Ascending aorta (tissue), 2 donors: ENCODE measurements at regions not wholly inside any gene's neighbourhood (a gene's known extent, or its start where the extent isn't known, plus 50 kb on each side); places are given as distances from the start of the nearest gene placed in this dataset.
"Not testable (repeated sequence)": the region's sequence is repeated elsewhere in the genome, so short reads cannot be mapped to it uniquely, and the experiment has no call there.

Source experiments
- DNase-seq, 2 donors: peaks; one replicate each; pipeline ENCODE4 v3.0.0-alpha.2; 2019; ENCODE audit warnings: low spot score in 2 of 2
- H3K27ac ChIP-seq, 2 donors: fragments of 200-600 bp; sonication (generic); one replicate each; pipeline ENCODE4 v1.5.1; 2016 to 2017; ENCODE audit warnings: mild to moderate bottlenecking in 1 of 2
- H3K27me3 ChIP-seq: fragments of 200-600 bp; sonication (generic); one replicate; pipeline ENCODE4 v1.5.1; 2017
- H3K36me3 ChIP-seq, 2 donors: fragments of 200-600 bp; sonication (generic); one replicate each; pipeline ENCODE4 v1.5.1; 2016
- H3K4me1 ChIP-seq, 2 donors: fragments of 200-600 bp; sonication (generic); one replicate each; pipeline ENCODE4 v1.5.1; 2016 to 2017; ENCODE audit warnings: mild to moderate bottlenecking in 1 of 2
- H3K4me3 ChIP-seq, 2 donors: fragments of 200-600 bp; sonication (generic); one replicate each; pipeline ENCODE4 v1.5.1; 2016 to 2017; ENCODE audit warnings: mild to moderate bottlenecking in 1 of 2
- H3K9me3 ChIP-seq, 2 donors: fragments of 200-600 bp; sonication (generic); one replicate each; pipeline ENCODE4 v1.5.1; 2016
- CTCF ChIP-seq, 3 experiments: fragments of 200-600 bp in 2 of 3; fragments of 450-650 bp in 1 of 3; sonication (generic) in 2 of 3; IDR thresholded peaks; one replicate each; pipeline ENCODE4 v1.5.1; 2016 to 2019; ENCODE audit warnings: antibody characterized with exemption in 3 of 3, mild to moderate bottlenecking in 1 of 3, moderate library complexity in 1 of 3
- intact Hi-C: fragments of 100-400 bp; cut with DNase I; formaldehyde crosslinking; loops from one replicate; pipeline ENCODE4 v1.15.1; 2023

- peaks cover 0 to 3% of the 10 kb centered on the region in 2 donors for H3K4me1 ChIP-seq
- H3K9me3 ChIP-seq = no peaks in the 10 kb centered on the region
- no peak for TF ChIP-seq CTCF (IDR thresholded peaks at IDR 0.05)
- no peak overlapping the region for H3K4me3 ChIP-seq
- no peaks in the 10 kb centered on the region for H3K36me3 ChIP-seq
- no peaks in the 10 kb centered on the region for H3K27me3 ChIP-seq
- H3K27ac ChIP-seq = no peak overlapping the region
- intact Hi-C loops = no loop called here
- no peak for DNase-seq
These were observed 318.8 kb upstream of the PPARGC1A start for GRCh38 chr4:24208691-24209090.

- H3K4me1 ChIP-seq, H3K27ac ChIP-seq, H3K36me3 ChIP-seq, H3K27me3 ChIP-seq, H3K9me3 ChIP-seq, intact Hi-C loops, H3K4me3 ChIP-seq, DNase-seq: not testable (repeated sequence)
These were observed 314.9 kb upstream of the PPARGC1A start for GRCh38 chr4:24204708-24205107.

GRCh38 chr4:24203926-24204325 is 314.1 kb upstream of the PPARGC1A start:
- intact Hi-C loops = no loop called here
- TF ChIP-seq CTCF (IDR thresholded peaks at IDR 0.05) = no peak
- no peak for DNase-seq

GRCh38 chr4:24202579-24202978 is 312.7 kb upstream of the PPARGC1A start:
- no peak overlapping the region for H3K27ac ChIP-seq
- H3K27me3 ChIP-seq = no peaks in the 10 kb centered on the region
- intact Hi-C loops = no loop called here
- no peaks in the 10 kb centered on the region for H3K36me3 ChIP-seq
- H3K4me3 ChIP-seq = no peak overlapping the region
- DNase-seq = no peak
- TF ChIP-seq CTCF (IDR thresholded peaks at IDR 0.05) = no peak
- no peaks in the 10 kb centered on the region for H3K4me1 ChIP-seq
- H3K9me3 ChIP-seq = no peaks in the 10 kb centered on the region

More at GRCh38 chr4:24203926-24204325, 314.1 kb upstream of the PPARGC1A start:
- no peaks in the 10 kb centered on the region for H3K4me1 ChIP-seq
- no peak overlapping the region for H3K27ac ChIP-seq
- H3K36me3 ChIP-seq = no peaks in the 10 kb centered on the region
- H3K27me3 ChIP-seq = no peaks in the 10 kb centered on the region
- no peak overlapping the region for H3K4me3 ChIP-seq
- H3K9me3 ChIP-seq = no peaks in the 10 kb centered on the region

GRCh38 chr4:24197955-24198354 is 308.1 kb upstream of the PPARGC1A start:
- Histone ChIP-seq H3K27me3 (no peaks in the 10 kb centered on the region), H3K4me3 (no peak overlapping the region), H3K27ac (no peak overlapping the region), H3K36me3 (no peaks in the 10 kb centered on the region), H3K9me3 (no peaks in the 10 kb centered on the region), H3K4me1 (no peaks in the 10 kb centered on the region)
- DNase-seq = no peak
- TF ChIP-seq CTCF (IDR thresholded peaks at IDR 0.05) = no peak
- intact Hi-C loops = no loop called here

GRCh38 chr4:24196785-24197184 is 306.9 kb upstream of the PPARGC1A start:
- no peak for DNase-seq
- Histone ChIP-seq H3K4me1 (no peaks in the 10 kb centered on the region), H3K27me3 (no peaks in the 10 kb centered on the region), H3K36me3 (no peaks in the 10 kb centered on the region), H3K4me3 (no peak overlapping the region), H3K9me3 (no peaks in the 10 kb centered on the region), H3K27ac (no peak overlapping the region)
- intact Hi-C loops = no loop called here
- no peak for TF ChIP-seq CTCF (IDR thresholded peaks at IDR 0.05)
